ENCODE measurements at regions not wholly inside any gene's neighbourhood (a gene's known extent, or its start where the extent isn't known, plus 50 kb on each side); places are given as distances from the start of the nearest gene placed in this dataset.

DNA sequence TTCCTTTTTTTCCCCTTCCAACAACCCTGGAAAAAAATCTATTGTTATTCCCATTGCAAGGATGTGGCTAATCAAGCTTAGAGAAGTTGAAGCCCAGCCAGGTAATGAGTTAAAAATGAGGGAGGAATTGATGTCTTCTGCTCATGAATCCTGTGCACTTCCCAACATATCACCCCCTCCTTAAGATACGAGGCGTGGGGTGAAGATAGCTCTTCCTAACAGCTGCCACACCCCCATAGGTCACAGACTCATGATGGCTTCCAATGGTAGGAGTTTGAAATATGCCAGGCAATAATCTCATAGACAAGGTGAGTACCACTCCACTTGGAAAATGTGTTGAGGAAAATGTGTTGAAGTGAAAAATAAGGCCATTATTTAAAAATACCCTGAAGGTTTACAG is 71.3 kb upstream of the HECW1 start:
- TF ChIP-seq, protein P1, sequence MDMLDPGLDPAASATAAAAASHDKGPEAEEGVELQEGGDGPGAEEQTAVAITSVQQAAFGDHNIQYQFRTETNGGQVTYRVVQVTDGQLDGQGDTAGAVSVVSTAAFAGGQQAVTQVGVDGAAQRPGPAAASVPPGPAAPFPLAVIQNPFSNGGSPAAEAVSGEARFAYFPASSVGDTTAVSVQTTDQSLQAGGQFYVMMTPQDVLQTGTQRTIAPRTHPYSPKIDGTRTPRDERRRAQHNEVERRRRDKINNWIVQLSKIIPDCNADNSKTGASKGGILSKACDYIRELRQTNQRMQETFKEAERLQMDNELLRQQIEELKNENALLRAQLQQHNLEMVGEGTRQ (IDR thresholded peaks at IDR 0.05; ENCODE audit: borderline replicate concordance, low read depth, low read length), result no peak
- TF ChIP-seq, protein P2, sequence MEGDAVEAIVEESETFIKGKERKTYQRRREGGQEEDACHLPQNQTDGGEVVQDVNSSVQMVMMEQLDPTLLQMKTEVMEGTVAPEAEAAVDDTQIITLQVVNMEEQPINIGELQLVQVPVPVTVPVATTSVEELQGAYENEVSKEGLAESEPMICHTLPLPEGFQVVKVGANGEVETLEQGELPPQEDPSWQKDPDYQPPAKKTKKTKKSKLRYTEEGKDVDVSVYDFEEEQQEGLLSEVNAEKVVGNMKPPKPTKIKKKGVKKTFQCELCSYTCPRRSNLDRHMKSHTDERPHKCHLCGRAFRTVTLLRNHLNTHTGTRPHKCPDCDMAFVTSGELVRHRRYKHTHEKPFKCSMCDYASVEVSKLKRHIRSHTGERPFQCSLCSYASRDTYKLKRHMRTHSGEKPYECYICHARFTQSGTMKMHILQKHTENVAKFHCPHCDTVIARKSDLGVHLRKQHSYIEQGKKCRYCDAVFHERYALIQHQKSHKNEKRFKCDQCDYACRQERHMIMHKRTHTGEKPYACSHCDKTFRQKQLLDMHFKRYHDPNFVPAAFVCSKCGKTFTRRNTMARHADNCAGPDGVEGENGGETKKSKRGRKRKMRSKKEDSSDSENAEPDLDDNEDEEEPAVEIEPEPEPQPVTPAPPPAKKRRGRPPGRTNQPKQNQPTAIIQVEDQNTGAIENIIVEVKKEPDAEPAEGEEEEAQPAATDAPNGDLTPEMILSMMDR (IDR thresholded peaks at IDR 0.05), result no peak
- TF ChIP-seq RAD21 (IDR thresholded peaks at IDR 0.05; ENCODE audit: low read length) (no peak), NFIC (IDR thresholded peaks at IDR 0.05; ENCODE audit: borderline replicate concordance) (no peak), POLR2AphosphoS5 (IDR thresholded peaks at IDR 0.05; ENCODE audit: low read depth, low read length) (no peak), SMC3 (IDR thresholded peaks at IDR 0.05; ENCODE audit: low read depth, low read length) (no peak), GABPA (IDR thresholded peaks at IDR 0.05; ENCODE audit: low read depth) (no peak), FOSL2 (IDR thresholded peaks at IDR 0.05; ENCODE audit: borderline replicate concordance, low read depth) (no peak), EZH2phosphoT487 (IDR thresholded peaks at IDR 0.05; ENCODE audit: borderline replicate concordance, low read depth) (no peak)
